ENCODE measurements at regions not wholly inside any gene's neighbourhood (a gene's known extent, or its start where the extent isn't known, plus 50 kb on each side); places are given as distances from the start of the nearest gene placed in this dataset.

DNA sequence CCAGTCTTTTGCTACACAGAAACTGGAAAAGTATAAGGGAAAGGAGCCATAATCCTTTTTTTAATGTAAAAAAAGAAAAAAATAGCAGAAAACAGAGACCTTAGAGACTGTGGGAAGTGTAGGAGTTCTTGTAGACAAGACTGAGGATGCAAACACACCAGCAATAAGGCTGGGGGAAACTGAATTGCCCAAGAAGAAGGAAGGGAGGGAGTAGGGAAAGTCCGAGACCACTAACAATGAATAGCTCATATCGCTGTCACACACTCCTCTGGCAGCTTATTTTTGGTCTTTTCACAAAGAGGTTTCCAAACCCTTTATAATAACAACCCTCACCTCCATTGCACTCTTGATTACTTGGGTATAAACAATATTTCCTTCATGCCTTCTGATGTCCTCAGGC lies 952.0 kb downstream of the SLITRK5 start:
- DNase-seq (ENCODE audit: low spot score), result no peak
- intact Hi-C loops (cut with DNase I), result no loop called here

DNA sequence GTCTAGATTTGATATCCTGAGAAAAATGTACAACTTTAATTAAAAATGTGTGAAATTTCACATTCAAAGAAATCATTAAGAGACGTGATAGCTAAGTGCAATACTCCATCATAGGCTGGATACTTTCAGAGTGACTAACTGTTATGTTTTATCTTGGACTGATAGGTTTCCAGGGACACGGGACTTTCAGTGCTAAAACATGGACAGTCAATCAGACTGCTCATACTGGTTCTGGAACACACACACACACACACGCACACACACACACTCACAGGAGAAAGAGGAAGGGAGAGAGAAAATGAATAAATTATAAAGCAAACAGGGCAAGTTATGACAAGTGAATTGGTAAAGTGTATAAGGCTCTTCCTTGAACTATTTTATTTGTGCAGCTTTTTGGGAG lies 955.9 kb downstream of the SLITRK5 start:
- intact Hi-C loops (cut with DNase I), result no loop called here
- no peak for DNase-seq (ENCODE audit: low spot score)

DNA sequence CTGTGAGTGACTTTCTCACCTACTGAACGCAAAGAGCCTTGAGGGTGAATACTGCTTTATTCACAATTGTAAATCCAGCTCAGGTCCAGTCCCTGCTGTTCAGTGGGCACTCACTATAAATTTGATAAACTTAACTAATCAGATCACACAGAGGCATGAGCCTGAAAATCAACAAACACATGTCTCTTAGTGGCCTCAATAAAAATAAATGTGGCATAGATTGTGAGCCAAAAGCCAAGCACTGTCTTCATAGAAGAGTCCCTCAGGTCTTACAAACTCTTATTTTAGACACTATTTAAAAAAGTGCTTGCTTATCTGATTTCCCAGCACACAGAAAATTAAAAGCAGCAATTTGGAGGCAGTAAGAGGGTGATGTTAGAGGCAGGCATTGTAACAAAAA lies 957.7 kb downstream of the SLITRK5 start:
- intact Hi-C loops (cut with DNase I), result no loop called here
- no peak for DNase-seq (ENCODE audit: low spot score)

DNA sequence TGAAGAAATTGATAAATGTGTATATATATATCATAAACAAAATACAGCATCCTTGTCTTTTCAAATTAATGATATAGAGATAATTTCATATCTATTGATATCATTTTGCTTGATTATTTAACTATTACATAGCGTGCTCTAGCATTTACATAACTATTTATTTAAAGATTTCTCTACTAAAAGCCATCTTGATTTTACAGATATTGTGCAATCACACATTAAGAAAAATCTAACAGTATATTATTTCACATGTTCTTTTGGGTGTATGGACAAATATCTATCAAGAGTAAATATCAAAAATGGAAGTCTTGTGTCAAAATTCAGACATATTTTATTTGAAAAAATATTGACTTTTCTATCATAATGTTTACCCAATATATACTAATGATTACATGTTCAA lies 966.8 kb downstream of the SLITRK5 start:
- intact Hi-C loops (cut with DNase I), result loop anchor here in 1 of 2 donors (5.0 kb wide), 1 partner anchor 1906 kb away; no protein-coding TSS in a partner anchor

DNA sequence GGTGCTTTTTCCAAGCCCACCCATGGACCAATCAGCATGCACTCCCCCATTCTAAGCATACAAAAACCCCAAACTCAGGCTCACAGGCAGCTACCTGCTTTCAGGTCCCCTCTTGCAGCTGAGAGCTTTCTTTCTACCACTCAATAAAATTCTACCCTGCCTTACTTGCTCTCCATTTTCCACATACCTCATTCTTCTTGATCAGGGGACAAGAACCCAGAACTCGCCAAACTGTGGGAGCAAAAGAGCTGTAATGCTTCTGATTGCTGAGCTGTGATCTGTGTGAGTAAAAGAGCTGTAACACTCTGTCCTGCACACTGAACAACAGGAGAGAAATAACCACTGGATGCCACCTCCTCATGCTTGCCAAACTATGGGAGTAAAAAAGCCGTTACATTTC lies 972.1 kb downstream of the SLITRK5 start:
- DNase-seq (ENCODE audit: low spot score), result no peak
- intact Hi-C loops (cut with DNase I), result no loop called here

More for the DNA sequence above, 966.8 kb downstream of the SLITRK5 start:
- DNase-seq (ENCODE audit: low spot score), result no peak

DNA sequence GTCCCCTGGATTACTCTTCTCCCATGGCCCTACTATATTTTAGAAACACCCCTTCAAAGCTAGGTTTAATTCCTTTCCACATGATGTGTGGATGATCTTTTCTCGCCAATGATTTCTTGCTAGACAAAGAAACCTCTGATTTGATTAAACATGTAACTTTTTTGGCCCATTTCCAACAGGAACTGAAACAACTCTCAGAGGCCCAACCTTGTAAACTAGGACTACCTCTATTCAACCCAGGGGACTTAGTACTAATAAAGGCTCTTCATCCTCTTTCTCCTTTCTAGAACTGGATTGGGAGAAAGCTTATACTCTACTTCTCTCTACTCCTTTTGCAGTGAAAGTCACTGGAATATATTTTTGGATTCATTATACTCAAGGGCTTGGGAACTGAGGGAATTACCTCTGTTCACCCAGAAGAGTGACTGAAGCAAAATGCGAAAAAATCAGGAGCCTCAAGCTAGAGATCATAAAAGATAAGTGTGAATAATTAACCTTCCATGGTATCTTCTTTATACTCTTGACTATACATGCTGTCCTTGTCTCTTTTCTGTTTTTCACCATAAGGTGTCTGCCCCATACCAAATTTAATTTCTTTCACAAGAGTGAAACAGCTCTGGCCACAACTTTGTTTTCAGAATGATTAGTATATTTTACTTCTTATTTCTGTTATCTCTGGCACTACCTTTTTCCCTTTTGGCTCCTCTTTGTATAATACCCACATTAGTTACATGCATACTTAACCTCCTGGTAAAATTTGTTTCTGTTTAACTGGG lies 977.6 kb downstream of the SLITRK5 start:
- no peak for DNase-seq (ENCODE audit: low spot score)
- intact Hi-C loops (cut with DNase I), result loop anchor here in 1 of 2 donors (5.0 kb wide), 1 partner anchor 1679 kb away; no protein-coding TSS in a partner anchor

DNA sequence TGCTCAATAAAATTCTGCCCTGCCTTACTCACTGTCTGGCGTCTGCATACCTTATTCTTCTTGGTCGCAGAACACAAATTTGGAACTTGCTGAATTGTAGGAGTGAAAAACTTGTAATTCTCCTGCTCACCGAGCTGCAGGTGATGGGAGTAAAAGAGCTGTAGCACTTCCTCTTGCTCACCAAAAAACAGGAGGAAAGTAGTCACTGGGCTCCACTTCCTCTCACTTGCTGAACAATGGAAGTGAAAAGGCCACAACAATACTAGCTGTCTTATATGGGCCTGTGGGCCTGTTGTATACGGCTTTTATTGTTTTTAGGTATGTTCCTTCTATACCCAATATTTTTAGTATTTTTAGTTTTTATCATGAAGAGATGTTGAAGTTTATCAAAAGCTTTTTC lies 978.7 kb downstream of the SLITRK5 start:
- intact Hi-C loops (cut with DNase I), result loop anchor here in 1 of 2 donors (5.0 kb wide), 1 partner anchor 1677 kb away; no protein-coding TSS in a partner anchor
- no peak for DNase-seq (ENCODE audit: low spot score)

DNA sequence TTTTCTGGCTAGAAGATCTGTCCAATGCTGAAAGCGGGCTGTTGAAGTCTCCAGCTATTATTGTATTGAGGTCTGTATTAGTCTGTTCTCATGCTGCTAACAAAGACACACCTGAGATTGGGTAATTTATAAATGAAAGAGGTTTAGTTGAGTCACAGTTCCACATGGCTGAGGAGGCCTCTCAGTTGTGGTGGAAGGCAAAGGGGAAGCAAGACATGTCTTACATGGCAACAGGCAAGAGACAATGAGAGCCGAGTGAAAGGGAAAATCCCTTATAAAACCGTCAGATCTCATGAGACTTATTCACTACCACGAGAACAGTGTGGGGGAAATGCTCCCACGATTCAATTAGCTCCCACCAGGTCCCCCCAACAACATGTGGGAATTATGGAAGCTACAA lies 980.4 kb downstream of the SLITRK5 start:
- intact Hi-C loops (cut with DNase I), result no loop called here
- DNase-seq (ENCODE audit: low spot score), result no peak

DNA sequence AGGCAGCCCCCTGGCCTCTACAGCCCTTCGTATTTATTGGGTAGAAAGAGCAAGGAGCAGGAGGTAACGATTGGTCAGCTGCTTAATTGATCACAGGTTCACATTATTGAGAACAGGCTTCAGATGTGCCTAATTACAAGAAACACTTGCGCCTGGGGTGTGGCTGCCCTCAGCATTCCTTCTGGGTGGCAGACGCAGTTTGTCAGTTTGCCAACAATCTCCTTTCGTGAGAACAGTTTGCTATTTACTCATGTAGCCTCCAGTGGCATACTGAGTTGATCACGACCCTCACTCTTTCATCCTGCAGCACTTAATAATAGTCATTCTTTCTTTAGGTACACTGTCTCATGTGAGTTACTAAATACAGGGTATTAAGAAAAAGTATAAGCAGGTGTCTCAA lies 985.6 kb downstream of the SLITRK5 start:
- intact Hi-C loops (cut with DNase I), result no loop called here
- DNase-seq (ENCODE audit: low spot score), result no peak

DNA sequence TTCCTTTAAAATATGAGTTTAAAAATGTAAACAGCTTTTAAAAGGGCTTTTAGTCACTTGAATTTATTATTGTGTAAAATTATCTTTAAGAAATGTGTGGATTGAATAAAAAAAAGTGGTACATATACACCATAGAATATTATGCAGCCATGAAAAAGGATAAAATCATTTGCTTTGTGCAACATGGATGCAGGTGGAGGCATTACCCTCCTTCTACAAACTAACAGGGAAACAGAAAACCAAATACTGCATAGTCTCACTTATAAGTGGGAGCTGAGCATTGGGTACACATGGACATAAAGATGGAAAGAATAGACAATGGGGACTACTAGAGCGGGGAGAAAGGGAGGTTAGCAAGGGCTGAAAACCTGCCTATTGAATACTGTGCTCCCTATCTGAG lies 999.3 kb downstream of the SLITRK5 start:
- intact Hi-C loops (cut with DNase I), result no loop called here

DNA sequence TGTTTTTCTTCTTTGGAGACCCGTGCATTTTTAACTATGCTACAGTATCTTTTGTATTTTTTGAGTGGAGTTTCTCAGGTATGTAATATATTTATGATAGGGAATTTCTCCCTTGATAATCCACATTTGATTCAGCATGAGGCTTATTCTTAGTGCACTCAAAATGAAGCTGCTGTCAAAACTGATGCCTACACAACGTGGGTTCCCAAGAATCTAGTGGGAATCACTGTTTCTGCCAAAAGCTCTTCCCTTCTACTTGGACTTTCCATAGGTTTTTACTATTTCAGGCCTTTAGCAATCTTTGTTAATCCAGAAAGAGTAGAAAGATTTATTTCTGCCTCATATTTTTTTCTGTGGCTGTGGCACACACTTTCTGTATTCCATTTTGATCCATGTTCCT lies 1003.7 kb downstream of the SLITRK5 start:
- intact Hi-C loops (cut with DNase I), result no loop called here
- no peak for DNase-seq (ENCODE audit: low spot score)

More for the DNA sequence above, 999.3 kb downstream of the SLITRK5 start:
- DNase-seq (ENCODE audit: low spot score), result no peak

DNA sequence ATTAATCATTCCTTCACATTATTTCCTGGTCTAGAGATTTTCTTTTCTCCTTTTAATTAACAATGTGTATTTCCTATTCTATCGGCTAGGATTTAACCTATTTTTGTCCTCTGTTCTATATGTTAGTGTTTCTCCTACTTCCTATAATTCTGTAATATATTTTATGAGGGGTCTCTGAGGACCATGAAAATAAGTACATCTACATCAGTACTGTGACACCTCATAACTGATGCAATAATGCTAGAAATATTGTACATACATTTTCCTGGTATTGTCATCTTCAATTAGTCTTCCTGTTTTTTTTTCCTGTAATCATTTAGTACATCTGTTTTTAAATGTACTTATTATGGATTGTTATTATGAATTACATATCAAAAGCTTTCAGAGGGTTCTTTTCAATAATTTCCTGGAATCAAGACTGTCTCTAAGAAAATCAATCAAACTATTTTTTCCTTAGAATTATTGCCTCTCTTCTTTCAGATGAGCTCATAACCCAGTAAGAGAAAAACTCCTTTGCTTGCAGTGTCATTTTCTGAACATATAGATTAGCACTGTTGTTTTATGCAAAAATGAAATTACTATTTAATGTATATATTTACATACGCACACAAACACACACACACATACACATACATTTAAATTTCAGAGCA lies 1004.3 kb downstream of the SLITRK5 start:
- intact Hi-C loops (cut with DNase I), result no loop called here

DNA sequence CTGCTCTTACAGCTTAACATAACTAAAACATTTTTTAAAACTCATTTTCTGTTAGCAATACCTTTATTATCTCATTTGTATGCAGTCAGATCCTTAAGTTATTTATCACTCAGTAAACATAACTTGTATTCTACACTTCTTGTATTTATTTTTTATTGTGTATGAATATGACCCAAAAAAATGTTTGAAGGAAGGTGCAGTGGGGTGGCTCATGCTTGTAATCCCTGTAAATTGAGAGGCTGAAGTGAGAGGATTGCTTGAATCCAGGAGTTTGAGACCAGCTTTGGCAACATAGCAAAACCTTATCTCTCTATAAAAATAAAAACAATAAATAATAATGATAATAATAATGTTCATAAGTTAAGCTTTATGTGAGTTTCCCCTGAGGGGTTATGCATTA lies 1004.8 kb downstream of the SLITRK5 start:
- intact Hi-C loops (cut with DNase I), result no loop called here
- no peak for DNase-seq (ENCODE audit: low spot score)

More for the DNA sequence above, 1004.3 kb downstream of the SLITRK5 start:
- no peak for DNase-seq (ENCODE audit: low spot score)

DNA sequence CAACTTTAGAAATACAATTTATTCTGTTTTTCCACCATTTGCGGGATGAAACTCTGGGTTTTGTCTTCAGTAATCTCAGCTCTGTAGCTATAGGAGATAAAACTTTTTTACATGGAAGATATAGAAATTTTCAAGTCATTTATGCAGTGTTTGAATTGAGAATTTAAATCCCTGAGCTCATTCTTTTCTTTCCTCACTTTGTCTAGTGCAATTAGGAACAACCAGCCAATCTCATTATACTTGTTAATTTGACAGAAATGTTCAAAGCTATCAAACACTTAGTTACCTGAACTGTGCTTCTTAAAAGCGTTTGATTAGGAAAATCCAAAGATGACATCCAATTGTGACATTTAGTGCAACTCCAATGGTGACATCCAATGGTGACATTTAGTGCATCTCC lies 1014.3 kb downstream of the SLITRK5 start:
- no peak for DNase-seq (ENCODE audit: low spot score)
- intact Hi-C loops (cut with DNase I), result no loop called here

DNA sequence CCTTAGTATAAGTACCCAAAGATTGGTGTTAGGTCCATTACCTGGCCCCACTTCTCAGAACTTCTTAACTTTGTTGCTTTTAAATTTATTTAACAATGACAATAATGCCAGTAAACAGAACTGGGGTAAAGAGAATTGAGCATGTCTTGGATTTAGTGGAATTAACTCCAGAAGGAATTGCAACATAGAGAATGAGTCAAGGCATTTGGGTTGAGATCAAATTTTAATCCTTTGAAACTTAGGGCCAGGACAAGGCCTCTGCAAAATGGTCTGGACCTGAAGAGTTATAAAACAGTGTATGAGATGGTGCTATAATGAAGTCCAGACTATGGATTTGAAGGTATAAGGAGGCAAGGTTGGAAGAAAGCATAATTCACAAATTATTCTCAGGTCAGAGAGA lies 1030.4 kb downstream of the SLITRK5 start:
- intact Hi-C loops (cut with DNase I), result no loop called here
- DNase-seq (ENCODE audit: low spot score), result no peak

DNA sequence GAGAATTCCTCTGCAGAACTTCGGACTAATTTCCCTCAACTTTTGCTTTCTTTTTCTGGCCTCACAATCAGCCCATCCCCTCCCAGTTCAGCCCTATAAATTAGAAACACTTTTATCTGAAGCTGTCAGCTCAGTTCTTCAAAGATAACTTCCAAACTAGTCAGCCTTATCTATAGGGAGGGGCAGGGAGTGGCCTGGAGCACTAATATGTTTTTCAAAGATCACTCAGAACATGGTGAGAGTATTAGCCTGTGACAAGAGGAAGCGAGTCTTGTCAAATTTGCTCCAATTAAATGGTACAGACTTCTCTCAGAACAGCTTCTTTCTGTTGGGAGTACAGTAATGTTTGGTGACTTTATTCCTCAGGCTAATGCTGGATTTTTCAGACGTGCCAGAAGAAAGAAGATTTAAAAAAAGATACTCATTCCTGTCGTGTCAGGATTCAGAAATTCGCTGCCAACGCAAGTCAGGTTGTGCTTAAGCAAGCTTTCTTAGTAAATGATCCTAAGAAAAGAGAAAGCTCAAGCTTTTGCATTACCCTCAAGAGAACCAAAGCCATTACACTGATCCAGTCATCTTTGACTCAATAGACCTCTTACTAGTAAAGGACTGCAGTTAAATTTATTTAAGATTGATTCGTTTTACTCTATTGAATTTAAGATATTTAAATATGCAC lies 1033.6 kb downstream of the SLITRK5 start:
- DNase-seq (ENCODE audit: low spot score), result no peak
- intact Hi-C loops (cut with DNase I), result no loop called here

DNA sequence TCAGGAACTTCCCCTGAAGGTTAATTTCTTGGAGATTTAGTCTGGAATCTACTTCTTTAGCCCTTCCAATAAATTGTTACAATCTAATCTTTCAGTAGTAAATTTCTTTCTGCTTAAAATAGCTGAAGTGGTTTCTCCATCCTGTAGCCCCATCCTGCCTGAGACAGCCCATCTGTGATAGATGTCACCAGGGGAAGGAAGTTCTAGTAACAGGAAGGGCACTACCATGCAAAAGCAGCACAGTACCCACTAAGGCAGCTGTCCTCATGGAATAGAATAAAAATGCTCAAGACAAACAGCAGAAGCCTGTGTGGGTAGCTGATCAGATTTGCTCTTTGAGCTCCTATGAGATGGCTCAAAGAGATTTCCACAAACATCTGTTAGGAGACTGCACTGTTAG lies 1036.5 kb downstream of the SLITRK5 start:
- intact Hi-C loops (cut with DNase I), result no loop called here
- DNase-seq (ENCODE audit: low spot score), result no peak

DNA sequence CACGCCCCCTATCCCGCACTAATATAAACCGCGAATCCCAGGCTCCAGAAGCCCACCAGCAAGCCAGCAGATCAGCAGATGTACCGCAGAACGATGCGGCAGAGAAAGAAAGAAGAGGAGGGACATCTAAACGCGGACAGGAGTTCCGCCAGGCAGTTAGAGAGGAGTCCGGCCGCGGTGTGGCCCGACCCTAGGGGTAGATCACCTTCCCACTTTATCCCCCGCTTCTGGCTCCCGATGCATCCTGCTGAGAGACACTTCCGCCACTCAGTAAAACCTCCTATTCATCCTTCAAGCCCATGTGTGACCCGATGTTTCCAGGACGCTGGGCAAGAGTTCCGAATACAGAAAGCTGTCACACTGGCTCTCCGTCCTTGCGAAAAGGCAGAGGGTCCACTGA lies 1046.8 kb downstream of the SLITRK5 start:
- intact Hi-C loops (cut with DNase I), result no loop called here
- no peak for DNase-seq (ENCODE audit: low spot score)

DNA sequence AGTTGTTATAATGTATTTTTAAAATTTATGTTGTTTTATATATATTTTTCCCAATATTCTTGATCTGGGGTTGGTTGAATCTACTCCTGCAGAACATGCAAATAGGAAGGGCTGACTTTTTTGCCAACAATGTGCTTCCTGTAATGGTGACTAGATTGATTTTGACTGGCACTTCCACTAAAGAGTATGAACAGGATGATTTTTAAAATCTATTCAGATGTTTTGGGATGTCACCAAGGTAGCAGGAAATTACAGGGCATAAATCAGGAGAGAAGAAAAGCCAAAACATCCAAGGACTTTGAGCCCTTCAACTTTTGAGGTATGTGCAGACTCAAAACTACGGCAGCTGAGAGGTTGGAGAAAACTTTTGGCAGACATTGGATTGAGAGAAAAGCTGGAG lies 1047.6 kb downstream of the SLITRK5 start:
- DNase-seq (ENCODE audit: low spot score), result no peak
- intact Hi-C loops (cut with DNase I), result no loop called here

DNA sequence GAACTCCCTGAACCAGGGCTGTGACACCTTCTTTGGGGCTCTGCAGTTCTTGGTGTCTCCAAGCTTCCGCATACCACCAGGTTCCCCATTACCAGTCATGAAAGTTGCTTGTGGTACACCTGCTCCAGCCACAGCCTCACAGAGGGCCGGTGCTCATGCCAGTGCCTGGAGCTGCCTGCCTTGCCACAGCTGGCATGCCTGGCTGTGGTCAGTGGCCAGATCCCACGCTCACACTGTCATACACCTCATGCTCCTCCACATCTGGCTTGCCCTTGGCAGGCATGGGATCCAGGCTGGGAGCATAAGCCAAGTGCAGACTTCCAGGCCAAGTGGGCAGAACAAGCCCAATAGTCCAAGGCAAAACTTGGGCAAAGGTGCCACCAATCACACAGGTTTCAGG lies 1054.9 kb downstream of the SLITRK5 start:
- no peak for DNase-seq (ENCODE audit: low spot score)
- intact Hi-C loops (cut with DNase I), result no loop called here

Data from posterior vena cava (tissue), 2 donors.